ENCODE measurements at regions not wholly inside any gene's neighbourhood (a gene's known extent, or its start where the extent isn't known, plus 50 kb on each side); places are given as distances from the start of the nearest gene placed in this dataset.

- H3K9me3 Mint-ChIP-seq, result peaks cover 2% of the 10 kb centered on the region
- no peak for TF ChIP-seq CTCF (IDR thresholded peaks at IDR 0.05)
- H3K27me3 Mint-ChIP-seq, result no peaks in the 10 kb centered on the region
- H3K4me1 Mint-ChIP-seq (ENCODE audit: low read depth), result no peaks in the 10 kb centered on the region
- DNase-seq (no peak), ATAC-seq (ENCODE audit: poor library complexity) (no peak)
- Histone ChIP-seq H3K36me3 (ENCODE audit: insufficient read depth, low read length) (no peaks in the 10 kb centered on the region), H3K27me3 (ENCODE audit: control insufficient read depth in 1 of 2, insufficient read depth in 2 of 2, low read length in 2 of 2) (no peaks in the 10 kb centered on the region), H3K27ac (ENCODE audit: low read depth in 1 of 2, low read length in 2 of 2) (no peak overlapping the region), H3K4me1 (ENCODE audit: insufficient read depth, low read length) (no peaks in the 10 kb centered on the region), H3K4me3 (ENCODE audit: low read length) (no peak overlapping the region), H3K9me3 (ENCODE audit: control insufficient read depth in 1 of 2, insufficient read depth in 1 of 2, low read length in 2 of 2) (no peaks in the 10 kb centered on the region)
- ChIA-PET CTCF (no interaction called here), POLR2A (no interaction called here)
- no peaks in the 10 kb centered on the region for H3K36me3 Mint-ChIP-seq (ENCODE audit: low read depth)
- no peak overlapping the region for H3K4me3 Mint-ChIP-seq
- H3K27ac Mint-ChIP-seq, result no peak overlapping the region
- intact Hi-C loops (cut with DNase I, micrococcal nuclease), result no loop called here
Observed at GRCh38 chr7:79810916-79811315, 323.7 kb upstream of the GNAI1 start.

- TF ChIP-seq CTCF (IDR thresholded peaks at IDR 0.05), result no peak
- no peaks in the 10 kb centered on the region for H3K9me3 ChIP-seq (ENCODE audit: control insufficient read depth in 1 of 2, insufficient read depth in 1 of 2, low read length in 2 of 2)
- H3K27me3 ChIP-seq (ENCODE audit: control insufficient read depth in 1 of 2, insufficient read depth in 2 of 2, low read length in 2 of 2), result no peaks in the 10 kb centered on the region
- H3K4me1 ChIP-seq (ENCODE audit: insufficient read depth, low read length), result no peaks in the 10 kb centered on the region
- Mint-ChIP-seq H3K27me3 (no peaks in the 10 kb centered on the region), H3K4me3 (no peak overlapping the region), H3K4me1 (ENCODE audit: low read depth) (no peaks in the 10 kb centered on the region), H3K27ac (no peak overlapping the region), H3K9me3 (peaks cover 4% of the 10 kb centered on the region), H3K36me3 (ENCODE audit: low read depth) (no peaks in the 10 kb centered on the region)
- no peak overlapping the region for H3K4me3 ChIP-seq (ENCODE audit: low read length)
- no peak for ATAC-seq (ENCODE audit: poor library complexity)
- POLR2A ChIA-PET, result interaction anchor here (0.7 kb wide), 1 partner anchor 1074 kb away, joined by 3 read pairs; no protein-coding TSS in a partner anchor
- CTCF ChIA-PET, result no interaction called here
- intact Hi-C loops (cut with DNase I, micrococcal nuclease), result no loop called here
- no peak overlapping the region for H3K27ac ChIP-seq (ENCODE audit: low read depth in 1 of 2, low read length in 2 of 2)
- DNase-seq, result no peak
- no peaks in the 10 kb centered on the region for H3K36me3 ChIP-seq (ENCODE audit: insufficient read depth, low read length)
Observed at GRCh38 chr7:79806161-79806734, 328.4 kb upstream of the GNAI1 start.

GRCh38 chr7:79790656-79791262, 337.3 kb upstream of the MAGI2 start:
- Mint-ChIP-seq H3K27me3 (no peaks in the 10 kb centered on the region), H3K4me3 (no peak overlapping the region), H3K9me3 (no peaks in the 10 kb centered on the region), H3K36me3 (ENCODE audit: low read depth) (no peaks in the 10 kb centered on the region), H3K27ac (no peak overlapping the region), H3K4me1 (ENCODE audit: low read depth) (no peaks in the 10 kb centered on the region)
- ChIA-PET POLR2A (no interaction called here), CTCF (no interaction called here)
- no peak for DNase-seq
- Histone ChIP-seq H3K36me3 (ENCODE audit: insufficient read depth, low read length) (no peaks in the 10 kb centered on the region), H3K4me3 (ENCODE audit: low read length) (no peak overlapping the region), H3K27ac (ENCODE audit: low read depth in 1 of 2, low read length in 2 of 2) (no peak overlapping the region), H3K9me3 (ENCODE audit: control insufficient read depth in 1 of 2, insufficient read depth in 1 of 2, low read length in 2 of 2) (no peaks in the 10 kb centered on the region), H3K27me3 (ENCODE audit: control insufficient read depth in 1 of 2, insufficient read depth in 2 of 2, low read length in 2 of 2) (no peaks in the 10 kb centered on the region), H3K4me1 (ENCODE audit: insufficient read depth, low read length) (no peaks in the 10 kb centered on the region)
- no peak for TF ChIP-seq CTCF (IDR thresholded peaks at IDR 0.05)
- intact Hi-C loops (cut with DNase I, micrococcal nuclease), result no loop called here
- ATAC-seq (ENCODE audit: poor library complexity), result no peak

Data from CD4-positive, alpha-beta T cell (primary cell).